ENCODE measurements at regions not wholly inside any gene's neighbourhood (a gene's known extent, or its start where the extent isn't known, plus 50 kb on each side); places are given as distances from the start of the nearest gene placed in this dataset.

GRCh38 chr4:123833171-123833643 lies 436.6 kb downstream of the SPRY1 start:
- no peaks in the 10 kb centered on the region for H3K36me3 ChIP-seq (ENCODE audit: insufficient read depth, insufficient read length, low read length)
- H3K9me3 ChIP-seq (ENCODE audit: insufficient read depth, low read length): no peaks in the 10 kb centered on the region
- DNase-seq (ENCODE audit: low read depth, low spot score): no peak
- H3K9ac ChIP-seq (ENCODE audit: insufficient read length, low read depth): no peak overlapping the region
- H3K4me3 ChIP-seq (ENCODE audit: insufficient read length, low read depth): no peak overlapping the region
- TF ChIP-seq SUZ12 (IDR thresholded peaks at IDR 0.05; ENCODE audit: extremely low read depth, insufficient read depth, insufficient read length) (no peak), ZNF274 (IDR thresholded peaks at IDR 0.05; ENCODE audit: low read depth, low read length) (no peak), YY1 (IDR thresholded peaks at IDR 0.05; ENCODE audit: insufficient read depth, insufficient read length) (no peak)
- no peaks in the 10 kb centered on the region for H3K27me3 ChIP-seq (ENCODE audit: insufficient read depth, insufficient read length)
- H3K4me1 ChIP-seq (ENCODE audit: insufficient read depth, insufficient read length): no peaks in the 10 kb centered on the region

GRCh38 chr4:123835831-123836590 lies 439.4 kb downstream of the SPRY1 start:
- DNase-seq (ENCODE audit: low read depth, low spot score): no peak
- Histone ChIP-seq H3K4me1 (ENCODE audit: insufficient read depth, insufficient read length) (no peaks in the 10 kb centered on the region), H3K36me3 (ENCODE audit: insufficient read depth, insufficient read length, low read length) (no peaks in the 10 kb centered on the region), H3K4me3 (ENCODE audit: insufficient read length, low read depth) (no peak overlapping the region), H3K27me3 (ENCODE audit: insufficient read depth, insufficient read length) (no peaks in the 10 kb centered on the region), H3K9me3 (ENCODE audit: insufficient read depth, low read length) (no peaks in the 10 kb centered on the region), H3K9ac (ENCODE audit: insufficient read length, low read depth) (no peak overlapping the region)
- TF ChIP-seq SUZ12 (IDR thresholded peaks at IDR 0.05; ENCODE audit: extremely low read depth, insufficient read depth, insufficient read length) (no peak), ZNF274 (IDR thresholded peaks at IDR 0.05; ENCODE audit: low read depth, low read length) (no peak), YY1 (IDR thresholded peaks at IDR 0.05; ENCODE audit: insufficient read depth, insufficient read length) (no peak)

- Histone ChIP-seq H3K36me3 (ENCODE audit: insufficient read depth, insufficient read length, low read length) (no peaks in the 10 kb centered on the region), H3K4me3 (ENCODE audit: insufficient read length, low read depth) (no peak overlapping the region), H3K4me1 (ENCODE audit: insufficient read depth, insufficient read length) (no peaks in the 10 kb centered on the region), H3K9me3 (ENCODE audit: insufficient read depth, low read length) (no peaks in the 10 kb centered on the region), H3K9ac (ENCODE audit: insufficient read length, low read depth) (no peak overlapping the region), H3K27me3 (ENCODE audit: insufficient read depth, insufficient read length) (no peaks in the 10 kb centered on the region)
- TF ChIP-seq YY1 (IDR thresholded peaks at IDR 0.05; ENCODE audit: insufficient read depth, insufficient read length) (no peak), ZNF274 (IDR thresholded peaks at IDR 0.05; ENCODE audit: low read depth, low read length) (no peak), SUZ12 (IDR thresholded peaks at IDR 0.05; ENCODE audit: extremely low read depth, insufficient read depth, insufficient read length) (no peak)
- no peak for DNase-seq (ENCODE audit: low read depth, low spot score)
Observed at GRCh38 chr4:123836851-123837595, 440.4 kb downstream of the SPRY1 start.

GRCh38 chr4:123838474-123838873 lies 441.9 kb downstream of the SPRY1 start:
- Histone ChIP-seq H3K27me3 (ENCODE audit: insufficient read depth, insufficient read length) (no peaks in the 10 kb centered on the region), H3K36me3 (ENCODE audit: insufficient read depth, insufficient read length, low read length) (no peaks in the 10 kb centered on the region), H3K4me1 (ENCODE audit: insufficient read depth, insufficient read length) (no peaks in the 10 kb centered on the region), H3K9me3 (ENCODE audit: insufficient read depth, low read length) (no peaks in the 10 kb centered on the region), H3K4me3 (ENCODE audit: insufficient read length, low read depth) (no peak overlapping the region), H3K9ac (ENCODE audit: insufficient read length, low read depth) (no peak overlapping the region)
- no peak for TF ChIP-seq ZNF274 (IDR thresholded peaks at IDR 0.05; ENCODE audit: low read depth, low read length)
- no peak for TF ChIP-seq YY1 (IDR thresholded peaks at IDR 0.05; ENCODE audit: insufficient read depth, insufficient read length)
- TF ChIP-seq SUZ12 (IDR thresholded peaks at IDR 0.05; ENCODE audit: extremely low read depth, insufficient read depth, insufficient read length): no peak
- no peak for DNase-seq (ENCODE audit: low read depth, low spot score)

- Histone ChIP-seq H3K27me3 (ENCODE audit: insufficient read depth, insufficient read length) (no peaks in the 10 kb centered on the region), H3K9me3 (ENCODE audit: insufficient read depth, low read length) (peaks cover 6% of the 10 kb centered on the region; the same call in 1 of the 2 replicates), H3K36me3 (ENCODE audit: insufficient read depth, insufficient read length, low read length) (no peaks in the 10 kb centered on the region), H3K4me1 (ENCODE audit: insufficient read depth, insufficient read length) (no peaks in the 10 kb centered on the region), H3K9ac (ENCODE audit: insufficient read length, low read depth) (no peak overlapping the region), H3K4me3 (ENCODE audit: insufficient read length, low read depth) (no peak overlapping the region)
- DNase-seq (ENCODE audit: low read depth, low spot score): no peak
- TF ChIP-seq SUZ12 (IDR thresholded peaks at IDR 0.05; ENCODE audit: extremely low read depth, insufficient read depth, insufficient read length) (no peak), YY1 (IDR thresholded peaks at IDR 0.05; ENCODE audit: insufficient read depth, insufficient read length) (no peak), ZNF274 (IDR thresholded peaks at IDR 0.05; ENCODE audit: low read depth, low read length) (no peak)
Observed at GRCh38 chr4:123840197-123840596, 443.6 kb downstream of the SPRY1 start.

GRCh38 chr4:123841447-123842121 lies 445.0 kb downstream of the SPRY1 start:
- H3K4me1 ChIP-seq (ENCODE audit: insufficient read depth, insufficient read length): no peaks in the 10 kb centered on the region
- H3K9me3 ChIP-seq (ENCODE audit: insufficient read depth, low read length): peaks cover 6% of the 10 kb centered on the region; the same call in 1 of the 2 replicates
- no peak for TF ChIP-seq SUZ12 (IDR thresholded peaks at IDR 0.05; ENCODE audit: extremely low read depth, insufficient read depth, insufficient read length)
- TF ChIP-seq ZNF274 (IDR thresholded peaks at IDR 0.05; ENCODE audit: low read depth, low read length): no peak
- no peak for TF ChIP-seq YY1 (IDR thresholded peaks at IDR 0.05; ENCODE audit: insufficient read depth, insufficient read length)
- H3K27me3 ChIP-seq (ENCODE audit: insufficient read depth, insufficient read length): no peaks in the 10 kb centered on the region
- no peaks in the 10 kb centered on the region for H3K36me3 ChIP-seq (ENCODE audit: insufficient read depth, insufficient read length, low read length)
- DNase-seq (ENCODE audit: low read depth, low spot score): no peak
- no peak overlapping the region for H3K4me3 ChIP-seq (ENCODE audit: insufficient read length, low read depth)
- H3K9ac ChIP-seq (ENCODE audit: insufficient read length, low read depth): no peak overlapping the region

Data from NT2/D1 (cell line).